Left ventricle myocardium superior (tissue), 1 donor: ENCODE measurements at regions not wholly inside any gene's neighbourhood (a gene's known extent, or its start where the extent isn't known, plus 50 kb on each side); places are given as distances from the start of the nearest gene placed in this dataset.
A peak's percentile ranks its signal among the peaks of the same experiment; 100 is the strongest.
"Not testable (repeated sequence)": the region's sequence is repeated elsewhere in the genome, so short reads cannot be mapped to it uniquely, and the experiment has no call there.

Experiments used
- ATAC-seq: fragments of 200-7000 bp; cut with Tn5 transposase; one replicate; pipeline ENCODE4 v1.9.1; 2020; ENCODE audit warnings: mild to moderate bottlenecking, moderate library complexity
- DNase-seq: peaks from one replicate; pipeline ENCODE4 v3.0.0-alpha.2; 2020
- intact Hi-C: fragments of 100-400 bp; cut with micrococcal nuclease; formaldehyde crosslinking; loops from one replicate; pipeline ENCODE4 v1.11.0; 2022
- donor health status: DM: no; HTN: yes; CAD: no; lungs with severe emphysema.

GRCh38 chr15:98083203-98083910 is 122.9 kb downstream of the ARRDC4 start:
- DNase-seq, result no peak
- intact Hi-C loops, result loop anchor here (5.0 kb wide), 1 partner anchor 176 kb away; no protein-coding TSS in a partner anchor
- no peak for ATAC-seq

DNA sequence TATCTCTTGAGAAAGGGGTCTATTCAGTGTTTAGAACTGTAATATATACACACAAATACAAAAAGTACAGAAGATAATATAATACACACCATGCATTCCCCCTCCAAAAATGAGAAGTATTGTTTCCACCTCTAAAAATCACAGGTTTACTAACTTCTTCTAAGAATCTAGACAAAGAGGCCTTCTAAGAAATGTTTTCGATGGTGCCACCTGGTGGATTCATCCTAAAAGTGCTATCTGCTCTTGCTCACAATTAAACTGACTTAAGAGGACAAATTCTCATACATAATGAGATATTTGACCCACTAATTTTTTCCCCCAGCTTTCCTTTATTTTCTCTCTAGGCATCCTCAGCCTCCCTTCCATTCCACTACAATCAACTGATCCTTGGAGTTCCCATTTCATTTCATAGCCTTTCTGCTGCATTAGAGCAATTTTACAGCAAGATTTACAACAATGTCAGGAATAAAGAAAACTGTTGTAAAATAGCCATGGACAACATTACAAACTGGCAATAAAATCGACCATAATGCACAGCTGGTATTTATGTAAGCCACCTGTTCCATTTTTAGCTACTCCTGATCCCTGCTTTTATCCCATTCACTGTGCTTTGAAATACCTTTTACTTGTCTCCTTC is 124.6 kb downstream of the ARRDC4 start:
- ATAC-seq (no peak), DNase-seq (no peak)
- intact Hi-C loops, result no loop called here

- DNase-seq, intact Hi-C loops: not testable (repeated sequence)
- peak; percentile 70 for ATAC-seq
Measured at GRCh38 chr15:98088307-98088945, 127.9 kb downstream of the ARRDC4 start.

DNA sequence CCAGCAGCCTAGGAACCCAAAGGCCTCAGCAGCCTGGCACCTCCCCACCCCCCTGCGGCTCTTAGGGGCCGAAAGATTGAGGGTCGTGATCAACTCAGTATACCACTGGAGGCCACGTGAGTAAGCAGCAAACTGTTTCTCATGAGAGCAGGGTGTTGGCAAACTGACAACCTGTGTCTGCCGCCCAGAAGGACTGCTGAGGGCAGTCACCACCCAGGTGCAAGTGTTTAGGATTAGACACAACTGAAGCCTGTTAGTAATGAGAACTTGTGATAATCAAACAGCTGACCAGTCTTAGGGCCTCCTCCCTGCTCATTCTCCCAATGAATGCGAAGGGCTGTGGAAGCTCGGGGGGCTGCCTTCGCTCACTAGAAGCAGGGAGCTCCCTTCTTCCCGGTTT is 128.8 kb downstream of the ARRDC4 start:
- DNase-seq, ATAC-seq, intact Hi-C loops: not testable (repeated sequence)

DNA sequence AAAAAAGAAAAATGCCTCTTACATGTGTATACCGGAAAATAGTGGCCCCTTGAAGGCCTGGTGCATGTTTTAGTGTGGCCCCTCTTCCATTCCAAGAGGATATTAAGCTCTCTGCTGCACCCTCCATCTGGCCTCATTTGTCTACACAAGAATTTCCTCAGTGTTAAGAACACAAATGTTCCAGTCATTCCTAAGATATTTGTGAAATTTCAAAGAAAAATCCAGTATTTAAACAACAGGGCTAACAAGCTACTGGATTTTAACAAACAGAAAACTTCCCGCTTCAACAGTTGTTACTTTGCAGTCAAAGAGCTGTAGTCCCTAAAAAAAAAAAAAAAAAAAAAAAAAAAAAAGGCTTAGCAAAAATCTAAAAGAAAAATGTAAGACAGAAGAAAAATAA is 137.5 kb downstream of the ARRDC4 start:
- ATAC-seq, DNase-seq, intact Hi-C loops: not testable (repeated sequence)

DNA sequence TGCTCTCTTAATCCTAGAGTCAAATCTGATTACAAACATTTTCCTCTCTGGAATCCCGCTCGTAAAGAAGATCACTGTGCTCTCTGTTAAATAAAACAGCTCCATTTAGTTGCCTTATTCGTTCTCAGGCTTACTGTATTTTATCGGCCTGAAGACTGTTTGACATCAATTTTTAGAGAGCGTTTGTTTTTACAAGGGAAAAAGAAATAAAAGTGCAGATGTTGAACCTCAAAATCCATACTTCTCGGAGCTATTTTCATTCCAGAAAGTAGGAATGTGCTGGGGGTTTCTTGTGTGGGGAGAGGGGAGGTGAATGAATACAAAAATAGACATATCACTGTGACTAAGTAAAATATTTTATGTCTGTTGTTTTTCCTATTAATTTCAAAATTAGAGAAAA is 140.1 kb downstream of the ARRDC4 start:
- DNase-seq, ATAC-seq, intact Hi-C loops: not testable (repeated sequence)

DNA sequence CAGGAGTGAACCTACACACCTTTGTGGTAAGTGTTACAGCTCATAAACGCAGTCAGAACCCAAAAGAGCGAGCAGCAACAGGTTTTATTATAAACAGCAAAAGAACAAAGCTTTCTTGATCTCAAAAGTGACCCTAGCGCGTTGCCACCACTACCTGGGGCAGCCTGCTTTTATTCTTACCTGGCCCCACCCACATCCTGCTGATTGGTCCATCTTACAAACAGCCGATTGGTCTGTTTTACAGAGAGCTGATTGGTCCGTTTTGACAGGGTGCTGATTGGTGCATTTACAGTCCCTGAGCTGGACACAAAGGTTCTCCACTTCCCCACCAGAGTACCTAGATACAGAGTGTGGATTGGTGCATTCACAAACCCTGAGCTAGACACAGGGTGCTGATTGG is 143.1 kb downstream of the ARRDC4 start:
- ATAC-seq (no peak), DNase-seq (no peak)
- intact Hi-C loops, result no loop called here

DNA sequence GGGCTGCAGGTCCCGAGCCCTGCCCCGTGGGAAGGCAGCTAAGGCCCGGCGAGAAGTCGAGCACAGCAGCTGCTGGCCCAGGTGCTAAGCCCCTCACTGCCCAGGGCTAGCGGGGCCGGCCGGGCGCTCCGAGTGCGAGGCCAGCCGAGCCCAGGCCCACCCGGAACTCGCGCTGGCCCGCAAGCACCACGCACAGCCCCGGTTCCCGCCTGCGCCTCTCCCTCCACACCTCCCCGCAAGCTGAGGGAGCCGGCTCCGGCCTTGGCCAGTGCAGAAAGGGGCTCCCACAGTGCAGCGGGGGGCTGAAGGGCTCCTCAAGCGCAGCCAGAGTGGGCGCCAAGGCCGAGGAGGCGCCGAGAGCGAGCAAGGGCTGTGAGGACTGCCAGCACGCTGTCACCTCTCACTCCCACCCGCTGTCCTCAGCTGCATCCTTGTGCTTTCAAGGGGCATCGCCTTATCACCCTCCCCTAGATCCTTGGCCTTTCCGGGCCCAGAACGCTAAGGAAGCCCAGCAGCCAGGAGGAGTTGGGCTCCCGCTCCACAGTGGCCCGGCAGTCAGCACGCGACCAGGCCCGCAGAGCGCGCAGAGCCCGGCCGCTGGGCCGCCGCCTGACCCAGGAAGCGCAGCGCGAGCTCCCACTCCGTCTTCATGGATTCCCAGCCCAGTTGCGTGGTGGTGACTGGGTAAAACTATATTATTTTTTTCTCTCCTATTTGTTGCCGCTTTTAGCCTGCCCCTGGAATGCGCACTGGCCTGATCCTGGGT is 144.1 kb downstream of the ARRDC4 start:
- intact Hi-C loops, ATAC-seq, DNase-seq: not testable (repeated sequence)

- intact Hi-C loops, ATAC-seq, DNase-seq: not testable (repeated sequence)
Measured at GRCh38 chr15:98106615-98107194, 146.2 kb downstream of the ARRDC4 start.

DNA sequence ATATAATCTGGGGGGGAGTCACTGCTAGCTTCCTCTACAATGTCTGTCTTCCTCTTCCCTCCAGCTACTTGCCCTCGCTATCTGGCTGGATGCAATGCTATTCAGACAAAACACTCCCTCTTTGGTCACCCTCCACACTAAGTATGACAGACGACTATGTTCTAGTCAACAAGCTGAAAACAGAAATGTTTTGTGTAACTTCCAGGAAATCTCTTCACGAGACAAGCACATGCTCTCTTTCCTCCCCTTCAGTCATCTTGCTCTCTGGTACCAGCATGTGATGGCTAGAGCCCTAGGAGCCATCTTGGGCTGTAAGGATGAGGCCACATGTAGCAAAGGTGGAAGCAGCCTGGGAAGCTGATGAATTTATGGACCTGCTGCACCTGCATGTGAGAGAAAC is 151.3 kb downstream of the ARRDC4 start:
- intact Hi-C loops, result no loop called here
- ATAC-seq (no peak), DNase-seq (no peak)

DNA sequence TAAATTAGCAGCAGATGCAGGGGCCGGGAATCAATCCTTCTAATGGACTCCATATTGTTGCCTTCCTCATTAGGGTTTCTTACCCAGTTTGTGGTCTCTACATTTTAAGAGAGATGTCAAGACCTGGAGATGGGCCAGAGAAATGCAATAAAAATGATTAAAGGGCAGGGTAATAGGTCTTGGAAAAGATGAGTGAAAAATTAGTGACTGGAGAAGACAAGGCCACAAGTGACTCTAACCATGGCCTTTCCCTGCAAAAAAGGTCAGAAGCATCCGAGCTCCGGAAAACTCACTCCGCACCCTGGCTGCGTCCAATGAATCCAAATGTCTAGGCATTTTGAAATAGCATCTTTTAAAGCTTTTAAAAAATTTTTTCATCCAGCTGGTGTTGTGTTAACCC is 152.8 kb downstream of the ARRDC4 start:
- intact Hi-C loops, result no loop called here

GRCh38 chr15:98120561-98120960 is 160.1 kb downstream of the ARRDC4 start:
- intact Hi-C loops, result no loop called here

More for the DNA sequence above, 152.8 kb downstream of the ARRDC4 start:
- no peak for DNase-seq
- ATAC-seq, result no peak

GRCh38 chr15:98121536-98121935 is 161.0 kb downstream of the ARRDC4 start:
- intact Hi-C loops, result no loop called here
- no peak for ATAC-seq

More at GRCh38 chr15:98120561-98120960, 160.1 kb downstream of the ARRDC4 start:
- ATAC-seq (no peak), DNase-seq (no peak)

GRCh38 chr15:98121957-98122356 is 161.5 kb downstream of the ARRDC4 start:
- DNase-seq (no peak), ATAC-seq (no peak)
- intact Hi-C loops, result no loop called here

More at GRCh38 chr15:98121536-98121935, 161.0 kb downstream of the ARRDC4 start:
- no peak for DNase-seq

- ATAC-seq (no peak), DNase-seq (no peak)
- intact Hi-C loops, result no loop called here
Measured at GRCh38 chr15:98123297-98123696, 162.8 kb downstream of the ARRDC4 start.

- intact Hi-C loops, result no loop called here
- no peak for ATAC-seq
- DNase-seq, result no peak
Measured at GRCh38 chr15:98123834-98124233, 163.3 kb downstream of the ARRDC4 start.

- intact Hi-C loops, result no loop called here
Measured at GRCh38 chr15:98124581-98124980, 164.1 kb downstream of the ARRDC4 start.

DNA sequence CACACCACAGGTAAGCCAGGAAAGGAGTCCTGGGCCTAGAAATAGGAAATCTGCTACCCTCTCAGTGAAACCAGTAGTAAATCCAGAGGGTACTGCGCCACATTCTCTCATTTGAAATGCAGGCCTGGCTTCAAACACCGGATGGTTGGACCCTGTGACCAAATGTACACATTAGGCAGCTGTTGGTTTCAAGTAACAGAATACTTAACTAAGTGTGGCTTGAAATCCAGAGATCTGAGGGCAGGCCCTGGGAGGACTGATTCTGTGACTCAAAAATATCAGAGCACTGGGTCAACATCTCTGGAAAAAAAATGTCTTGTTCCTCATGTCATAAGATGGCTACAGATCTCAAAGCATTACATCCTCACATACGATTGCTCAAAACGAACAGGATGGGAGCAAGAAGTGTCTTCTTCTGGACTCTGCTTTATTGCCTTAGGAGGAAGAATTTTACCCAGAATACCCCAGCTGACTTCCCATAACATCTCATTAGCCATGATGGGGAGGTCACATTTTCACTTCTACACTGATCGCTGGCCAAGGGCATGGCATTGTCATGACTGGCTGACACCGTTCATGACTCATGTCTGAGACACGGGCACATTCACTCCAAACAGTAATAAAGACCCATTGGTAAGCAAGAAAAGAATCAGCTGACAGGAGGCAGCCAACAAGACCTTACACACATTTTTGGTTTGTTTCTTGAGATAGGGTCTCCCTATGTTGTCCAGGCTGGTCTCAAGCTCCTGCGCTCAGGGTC is 166.0 kb downstream of the ARRDC4 start:
- no peak for DNase-seq
- ATAC-seq, result no peak
- intact Hi-C loops, result no loop called here

More at GRCh38 chr15:98124581-98124980, 164.1 kb downstream of the ARRDC4 start:
- DNase-seq, result no peak
- ATAC-seq, result no peak
